Omental fat pad (tissue), 3 donors: ENCODE measurements at regions not wholly inside any gene's neighbourhood (a gene's known extent, or its start where the extent isn't known, plus 50 kb on each side); places are given as distances from the start of the nearest gene placed in this dataset.

Experiments
- ATAC-seq: fragments of 150-250 bp; one replicate; pipeline ENCODE4 v1.9.1; 2016; ENCODE audit warnings: mild to moderate bottlenecking, moderate library complexity; ENCODE audit not compliant: low FRiP score
- DNase-seq: peaks from one replicate; pipeline ENCODE4 v3.0.0-alpha.2; 2019; ENCODE audit warnings: low spot score
- TF ChIP-seq, protein P1 (sequence below), 3 donors: fragments of 450-650 bp; IDR thresholded peaks; one replicate each; pipeline ENCODE4 v1.5.1; 2016 to 2017; ENCODE audit warnings: antibody characterized with exemption in 3 of 3, mild to moderate bottlenecking in 3 of 3, moderate library complexity in 2 of 3

DNA sequence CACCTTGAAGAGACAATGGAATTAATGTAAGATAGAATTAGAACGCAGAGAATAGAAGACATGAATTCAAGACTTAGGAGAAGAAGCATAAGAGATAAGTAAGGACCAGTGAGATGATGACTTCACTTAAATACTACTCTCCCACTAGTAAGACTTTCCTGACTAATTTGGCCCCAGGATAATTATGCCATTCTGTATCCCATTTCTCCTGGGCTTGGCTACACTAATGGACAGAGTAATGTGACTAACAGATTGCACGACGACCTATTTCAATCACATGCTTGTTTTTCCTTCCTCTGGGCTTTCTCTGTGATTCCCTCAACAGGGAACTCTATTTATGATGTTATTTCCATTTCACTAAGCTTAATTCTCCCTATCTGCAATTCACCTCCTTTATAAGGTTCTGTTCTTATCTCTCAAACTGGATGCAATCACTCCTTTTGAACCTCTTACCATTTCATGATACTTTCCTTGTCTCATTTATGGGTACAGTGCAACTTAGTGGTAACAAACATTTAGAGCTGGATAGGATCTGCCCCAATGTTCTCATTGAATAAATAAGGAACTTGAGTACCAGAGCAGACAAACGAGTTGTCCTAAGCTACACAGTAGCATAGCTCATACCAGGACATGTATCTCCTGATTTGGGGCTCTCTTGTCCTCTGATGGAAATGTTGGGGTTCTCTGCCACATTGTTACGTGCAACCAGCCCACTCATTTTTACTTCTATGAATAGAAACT lies 102.7 kb downstream of the BTG1 start:
- ATAC-seq (no peak), DNase-seq (no peak)
- TF ChIP-seq, protein P1, sequence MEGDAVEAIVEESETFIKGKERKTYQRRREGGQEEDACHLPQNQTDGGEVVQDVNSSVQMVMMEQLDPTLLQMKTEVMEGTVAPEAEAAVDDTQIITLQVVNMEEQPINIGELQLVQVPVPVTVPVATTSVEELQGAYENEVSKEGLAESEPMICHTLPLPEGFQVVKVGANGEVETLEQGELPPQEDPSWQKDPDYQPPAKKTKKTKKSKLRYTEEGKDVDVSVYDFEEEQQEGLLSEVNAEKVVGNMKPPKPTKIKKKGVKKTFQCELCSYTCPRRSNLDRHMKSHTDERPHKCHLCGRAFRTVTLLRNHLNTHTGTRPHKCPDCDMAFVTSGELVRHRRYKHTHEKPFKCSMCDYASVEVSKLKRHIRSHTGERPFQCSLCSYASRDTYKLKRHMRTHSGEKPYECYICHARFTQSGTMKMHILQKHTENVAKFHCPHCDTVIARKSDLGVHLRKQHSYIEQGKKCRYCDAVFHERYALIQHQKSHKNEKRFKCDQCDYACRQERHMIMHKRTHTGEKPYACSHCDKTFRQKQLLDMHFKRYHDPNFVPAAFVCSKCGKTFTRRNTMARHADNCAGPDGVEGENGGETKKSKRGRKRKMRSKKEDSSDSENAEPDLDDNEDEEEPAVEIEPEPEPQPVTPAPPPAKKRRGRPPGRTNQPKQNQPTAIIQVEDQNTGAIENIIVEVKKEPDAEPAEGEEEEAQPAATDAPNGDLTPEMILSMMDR (IDR thresholded peaks at IDR 0.05), result no peak

DNA sequence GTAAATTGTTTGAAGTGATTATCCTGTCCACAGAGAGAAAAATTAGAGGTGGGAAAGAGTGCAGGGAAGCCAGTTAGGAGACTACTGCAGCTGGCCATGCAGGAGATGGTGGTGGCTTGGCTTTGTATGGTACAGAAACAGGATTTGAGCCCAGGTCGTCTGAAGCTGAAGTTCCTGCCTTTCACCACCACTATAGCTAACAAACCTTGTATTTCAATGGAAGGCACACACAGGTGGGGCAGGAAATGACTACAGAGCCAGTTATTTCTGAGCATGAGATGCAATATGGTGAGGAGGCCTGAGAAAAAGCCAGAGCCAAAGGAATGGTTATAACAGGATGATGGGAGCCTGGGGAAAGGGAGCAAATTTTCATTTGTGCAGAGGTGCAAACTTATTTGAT lies 103.9 kb downstream of the BTG1 start:
- DNase-seq, result no peak
- ATAC-seq, result no peak
- TF ChIP-seq, protein P1 (IDR thresholded peaks at IDR 0.05), result no peak

DNA sequence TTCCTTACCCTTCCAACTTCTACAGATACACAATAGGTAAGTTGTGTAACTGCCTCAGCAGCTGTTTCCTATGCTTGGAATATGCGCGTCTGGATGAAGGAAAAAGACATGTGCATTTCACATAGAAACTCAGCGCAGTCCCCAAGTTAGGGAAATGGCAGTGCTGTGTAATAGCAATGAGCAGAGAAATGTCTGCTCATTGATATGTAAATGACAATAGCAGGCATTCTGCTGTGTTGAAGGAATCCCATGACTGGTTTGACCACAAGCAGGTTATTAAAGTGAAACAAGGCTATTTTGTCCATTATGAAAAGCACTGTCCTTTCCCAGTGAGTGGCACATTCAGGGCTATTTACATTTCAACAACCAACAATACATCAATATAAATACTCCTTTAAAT lies 106.6 kb downstream of the BTG1 start:
- no peak for DNase-seq
- ATAC-seq, result no peak
- TF ChIP-seq, protein P1 (IDR thresholded peaks at IDR 0.05), result no peak

DNA sequence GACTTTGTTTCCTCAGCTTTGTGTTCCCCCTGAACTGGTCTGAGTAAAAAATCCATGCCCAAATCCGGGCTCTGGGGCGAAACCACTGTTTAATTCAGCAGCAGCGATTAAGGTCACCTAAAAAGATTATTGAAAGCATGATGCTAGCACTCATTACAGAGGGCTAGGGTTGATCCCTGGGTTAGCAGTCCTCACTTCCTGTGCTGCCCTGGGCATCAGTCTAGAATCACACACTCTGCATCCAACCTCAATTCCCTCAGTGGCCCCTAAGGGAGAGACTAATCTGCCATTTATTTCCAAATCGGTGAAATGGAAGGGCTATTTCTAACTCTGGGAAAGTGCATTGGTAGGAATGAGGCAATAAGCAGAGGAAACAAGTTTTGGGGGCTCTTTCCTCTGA lies 107.2 kb downstream of the BTG1 start:
- TF ChIP-seq, protein P1 (IDR thresholded peaks at IDR 0.05), result no peak
- ATAC-seq (no peak), DNase-seq (no peak)

DNA sequence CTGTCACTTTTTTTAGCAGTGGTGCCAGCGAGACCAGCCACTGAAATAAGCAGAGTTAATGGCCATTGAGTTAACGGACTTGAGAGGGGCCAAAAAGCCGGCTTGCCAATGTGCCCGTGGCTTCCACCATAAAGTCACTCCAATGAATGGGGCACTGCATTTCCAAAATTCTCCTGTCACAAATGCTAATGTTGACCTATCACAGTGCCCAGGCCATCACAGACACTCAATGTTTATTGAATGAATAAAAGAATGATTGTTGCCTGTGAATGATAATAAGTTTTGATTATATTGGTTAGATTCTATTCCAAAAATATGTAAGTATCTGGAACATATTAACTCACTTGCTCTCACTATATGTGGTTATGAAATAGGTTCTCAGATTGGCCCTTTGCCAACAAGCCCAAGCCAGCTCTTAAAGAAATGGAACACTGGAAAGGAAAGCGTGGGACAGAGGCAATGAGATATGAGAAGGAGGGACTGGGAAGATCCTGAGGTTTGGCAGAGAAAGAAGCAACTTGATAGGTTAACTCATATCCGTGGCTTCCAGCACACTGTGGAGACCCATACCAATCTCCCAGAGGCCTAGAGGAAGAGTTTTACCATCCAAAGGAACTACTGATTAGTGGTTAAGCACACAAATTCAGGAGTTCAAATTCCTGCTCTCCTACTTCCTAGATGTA lies 108.7 kb downstream of the BTG1 start:
- DNase-seq (no peak), ATAC-seq (no peak)
- TF ChIP-seq, protein P1 (IDR thresholded peaks at IDR 0.05), result no peak

DNA sequence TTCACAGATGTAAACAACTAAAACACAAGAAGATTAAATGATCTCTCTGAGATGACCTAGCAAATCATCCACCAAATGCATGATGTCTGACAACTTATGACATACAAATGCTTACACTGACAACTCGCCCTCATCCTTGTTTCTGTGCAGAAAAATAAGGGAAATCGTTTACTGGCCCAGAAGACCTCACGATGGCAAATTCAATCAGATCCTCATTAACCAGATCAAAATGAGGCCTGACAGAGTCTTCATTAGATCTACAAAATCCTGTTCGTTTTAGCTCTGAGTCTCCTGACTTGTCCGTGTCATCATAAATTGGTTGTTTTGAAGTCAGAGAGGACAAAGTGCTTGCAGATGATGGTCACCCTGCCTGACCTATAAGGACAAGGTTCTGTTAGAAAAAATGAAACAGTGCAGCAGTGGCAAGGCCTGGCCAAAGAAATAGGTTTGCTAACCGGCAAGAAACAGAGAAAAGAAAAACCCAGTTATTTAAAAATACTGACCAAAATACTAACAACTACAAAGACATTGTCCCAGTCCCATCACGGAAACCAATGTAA lies 109.5 kb downstream of the BTG1 start:
- ATAC-seq (no peak), DNase-seq (no peak)
- TF ChIP-seq, protein P1 (IDR thresholded peaks at IDR 0.05), result no peak
